NCI-H748 treated with DMSO at 0.1 percent for 48 hours (cell line): ENCODE measurements at regions not wholly inside any gene's neighbourhood (a gene's known extent, or its start where the extent isn't known, plus 50 kb on each side); places are given as distances from the start of the nearest gene placed in this dataset.
"Not testable (repeated sequence)": the region's sequence is repeated elsewhere in the genome, so short reads cannot be mapped to it uniquely, and the experiment has no call there.

Source experiments
- DNase-seq: peaks from one replicate; lab custom pipeline; 2025; lab: John Stamatoyannopoulos, UW

GRCh38 chr16:65842067-65842466 lies 524.4 kb upstream of the CDH5 start:
- no peak for DNase-seq

GRCh38 chr16:65838001-65838400 lies 528.5 kb upstream of the CDH5 start:
- no peak for DNase-seq

GRCh38 chr16:65837464-65837863 lies 529.0 kb upstream of the CDH5 start:
- DNase-seq = no peak

GRCh38 chr16:65834688-65835087 lies 531.8 kb upstream of the CDH5 start:
- no peak for DNase-seq

- no peak for DNase-seq
These were observed 533.2 kb upstream of the CDH5 start for GRCh38 chr16:65833171-65833871.

- no peak for DNase-seq
These were observed 533.8 kb upstream of the CDH5 start for GRCh38 chr16:65832679-65833078.

- DNase-seq = no peak
These were observed 534.4 kb upstream of the CDH5 start for GRCh38 chr16:65831903-65832666.

- DNase-seq = no peak
These were observed 537.4 kb upstream of the CDH5 start for GRCh38 chr16:65829076-65829475.

- no peak for DNase-seq
These were observed 538.2 kb upstream of the CDH5 start for GRCh38 chr16:65828296-65828695.

GRCh38 chr16:65827231-65827630 lies 539.3 kb upstream of the CDH5 start:
- no peak for DNase-seq

- DNase-seq = no peak
These were observed 541.2 kb upstream of the CDH5 start for GRCh38 chr16:65825191-65825856.

- no peak for DNase-seq
These were observed 544.3 kb upstream of the CDH5 start for GRCh38 chr16:65822148-65822547.

GRCh38 chr16:65819136-65819898 lies 547.2 kb upstream of the CDH5 start:
- DNase-seq = no peak

- no peak for DNase-seq
These were observed 548.7 kb upstream of the CDH5 start for GRCh38 chr16:65817799-65818198.

- DNase-seq = no peak
These were observed 549.4 kb upstream of the CDH5 start for GRCh38 chr16:65817066-65817465.

- DNase-seq = no peak
These were observed 549.9 kb upstream of the CDH5 start for GRCh38 chr16:65816556-65816955.

- DNase-seq = no peak
These were observed 550.8 kb upstream of the CDH5 start for GRCh38 chr16:65815707-65816106.

- not testable (repeated sequence) for DNase-seq
These were observed 552.6 kb upstream of the CDH5 start for GRCh38 chr16:65813879-65814278.

GRCh38 chr16:65809627-65810026 lies 556.9 kb upstream of the CDH5 start:
- no peak for DNase-seq

- no peak for DNase-seq
These were observed 557.7 kb upstream of the CDH5 start for GRCh38 chr16:65808790-65809189.

GRCh38 chr16:65807858-65808257 lies 558.6 kb upstream of the CDH5 start:
- no peak for DNase-seq

GRCh38 chr16:65805704-65806103 lies 560.8 kb upstream of the CDH5 start:
- not testable (repeated sequence) for DNase-seq
